SK-N-SH treated with all-trans-retinoic acid at 6 μM for 48 hours (cell line): ENCODE measurements at regions not wholly inside any gene's neighbourhood (a gene's known extent, or its start where the extent isn't known, plus 50 kb on each side); places are given as distances from the start of the nearest gene placed in this dataset.

Experiments
- ATAC-seq: fragments of 200-7000 bp; cut with Tn5 transposase; 3 replicates; pipeline ENCODE4 v1.9.1; 2020; ENCODE audit warnings: mild to moderate bottlenecking, moderate library complexity
- ARNTL ChIP-seq: fragments of 450-650 bp; formaldehyde crosslinking; IDR thresholded peaks from 2 replicates; pipeline ENCODE4 v1.5.0; 2020; ENCODE audit warnings: low read depth, mild to moderate bottlenecking, moderate library complexity, borderline replicate concordance
- CREB5 ChIP-seq: fragments of 250-450 bp; sonication (Bioruptor Pico); IDR thresholded peaks from 2 replicates; pipeline ENCODE4 v1.5.1; 2020; ENCODE audit warnings: low read depth, mild to moderate bottlenecking, moderate library complexity
- CSDC2 ChIP-seq: fragments of 250-450 bp; sonication (Bioruptor Pico); IDR thresholded peaks from 2 replicates; pipeline ENCODE4 v1.5.0; 2020; ENCODE audit warnings: mild to moderate bottlenecking, moderate library complexity
- CSRNP3 ChIP-seq: fragments of 250-450 bp; sonication (Bioruptor Pico); IDR thresholded peaks from 2 replicates; pipeline ENCODE4 v1.5.1; 2021; ENCODE audit warnings: mild to moderate bottlenecking, moderate library complexity
- ESRRG ChIP-seq: fragments of 250-450 bp; sonication (Bioruptor Pico); IDR thresholded peaks from 2 replicates; pipeline ENCODE4 v1.6.1; 2021; ENCODE audit warnings: mild to moderate bottlenecking
- GLIS3 ChIP-seq: fragments of 250-450 bp; sonication (Bioruptor Pico); IDR thresholded peaks from 2 replicates; pipeline ENCODE4 v1.5.0; 2020; ENCODE audit warnings: mild to moderate bottlenecking, moderate library complexity
- ISL1 ChIP-seq: fragments of 250-450 bp; sonication (Bioruptor Pico); IDR thresholded peaks from 2 replicates; pipeline ENCODE4 v2.1.2; 2022; ENCODE audit warnings: mild to moderate bottlenecking, moderate library complexity
- OSR1 ChIP-seq: fragments of 250-450 bp; sonication (Bioruptor Pico); IDR thresholded peaks from 2 replicates; pipeline ENCODE4 v1.8.0; 2022; ENCODE audit warnings: moderate library complexity, mild to moderate bottlenecking, inconsistent platforms
- PATZ1 ChIP-seq: fragments of 250-450 bp; sonication (Bioruptor Pico); IDR thresholded peaks from 2 replicates; pipeline ENCODE4 v1.8.0; 2020; ENCODE audit warnings: mild to moderate bottlenecking, moderate library complexity, borderline replicate concordance
- POU6F1 ChIP-seq: fragments of 250-450 bp; sonication (Bioruptor Pico); IDR thresholded peaks from 2 replicates; pipeline ENCODE4 v1.8.0; 2021; ENCODE audit warnings: low read depth, mild to moderate bottlenecking, moderate library complexity, borderline replicate concordance
- PPARA ChIP-seq: fragments of 250-450 bp; sonication (Bioruptor Pico); IDR thresholded peaks from 2 replicates; pipeline ENCODE4 v1.5.0; 2020; ENCODE audit warnings: mild to moderate bottlenecking, borderline replicate concordance
- RARB ChIP-seq: fragments of 250-450 bp; sonication (Bioruptor Pico); IDR thresholded peaks from 2 replicates; pipeline ENCODE4 v1.8.0; 2021; ENCODE audit warnings: mild to moderate bottlenecking, moderate library complexity
- TSHZ2 ChIP-seq: fragments of 250-450 bp; sonication (Bioruptor Pico); IDR thresholded peaks from 2 replicates; pipeline ENCODE4 v1.5.0; 2020; ENCODE audit warnings: mild to moderate bottlenecking, moderate library complexity
- ZC3H10 ChIP-seq: fragments of 250-450 bp; sonication (Bioruptor Pico); IDR thresholded peaks from 2 replicates; pipeline ENCODE4 v1.5.1; 2021; ENCODE audit warnings: mild to moderate bottlenecking, moderate library complexity
- ZFP3 ChIP-seq: fragments of 250-450 bp; sonication (Bioruptor Pico); IDR thresholded peaks from 2 replicates; pipeline ENCODE4 v1.5.0; 2020; ENCODE audit warnings: mild to moderate bottlenecking, moderate library complexity
- ZFP30 ChIP-seq: fragments of 450-650 bp; formaldehyde crosslinking; IDR thresholded peaks from 2 replicates; pipeline ENCODE4 v1.5.0; 2022; ENCODE audit warnings: mild to moderate bottlenecking, moderate library complexity
- ZNF70 ChIP-seq: fragments of 450-650 bp; formaldehyde crosslinking; IDR thresholded peaks from 2 replicates; pipeline ENCODE4 v1.5.0; 2020; ENCODE audit warnings: mild to moderate bottlenecking, moderate library complexity
- ZNF8 ChIP-seq: fragments of 450-650 bp; formaldehyde crosslinking; IDR thresholded peaks from 2 replicates; pipeline ENCODE4 v1.5.0; 2020; ENCODE audit warnings: mild to moderate bottlenecking, moderate library complexity

- no peak for ATAC-seq
- TF ChIP-seq ZFP30 (no peak), RARB (CRISPR knock-in tag) (no peak)
These were observed 329.3 kb upstream of the RPS6KA3 start for GRCh38 chrX:20595928-20596575.

GRCh38 chrX:20594985-20595384 is 328.3 kb upstream of the RPS6KA3 start:
- ATAC-seq = 0 out of 3 replicates have a peak, but pooled peaks have one; percentile 34
- TF ChIP-seq ARNTL (CRISPR knock-in tag) = no peak

- TF ChIP-seq CSRNP3 (CRISPR knock-in tag) (no peak), ZC3H10 (no peak), ZFP30 (no peak), ZNF8 (CRISPR knock-in tag) (no peak), CSDC2 (no peak), ZNF70 (CRISPR knock-in tag) (no peak), CREB5 (CRISPR knock-in tag) (no peak), OSR1 (CRISPR knock-in tag) (no peak), ISL1 (CRISPR knock-in tag) (no peak), ARNTL (CRISPR knock-in tag) (no peak), POU6F1 (no peak), ESRRG (CRISPR knock-in tag) (no peak), RARB (CRISPR knock-in tag) (no peak), TSHZ2 (CRISPR knock-in tag) (no peak), GLIS3 (CRISPR knock-in tag) (no peak)
- no peak for ATAC-seq
These were observed 327.1 kb upstream of the RPS6KA3 start for GRCh38 chrX:20593836-20594235.

GRCh38 chrX:20593402-20593801 is 326.7 kb upstream of the RPS6KA3 start:
- TF ChIP-seq ZNF8 (CRISPR knock-in tag) = no peak
- TF ChIP-seq PATZ1 (CRISPR knock-in tag) = no peak
- TF ChIP-seq, all 23 proteins: peak for 0
- no peak for ATAC-seq

- no peak for ATAC-seq
- TF ChIP-seq ZFP3 = no peak
- no peak for TF ChIP-seq PATZ1 (CRISPR knock-in tag)
- no peak for TF ChIP-seq RARB (CRISPR knock-in tag)
- TF ChIP-seq CSDC2 = no peak
- TF ChIP-seq CREB5 (CRISPR knock-in tag) = no peak
- TF ChIP-seq TSHZ2 (CRISPR knock-in tag) = no peak
- no peak for TF ChIP-seq PPARA (CRISPR knock-in tag)
- no peak for TF ChIP-seq GLIS3 (CRISPR knock-in tag)
These were observed 324.5 kb upstream of the RPS6KA3 start for GRCh38 chrX:20591246-20591645.
